ENCODE measurements at regions not wholly inside any gene's neighbourhood (a gene's known extent, or its start where the extent isn't known, plus 50 kb on each side); places are given as distances from the start of the nearest gene placed in this dataset.

- Histone ChIP-seq H3K4me3 (ENCODE audit: low read length) (no peak overlapping the region), H3K36me3 (ENCODE audit: insufficient read depth, low read depth, low read length) (no peaks in the 10 kb centered on the region), H3K4me1 (ENCODE audit: insufficient read depth, low read length) (no peaks in the 10 kb centered on the region), H3K27ac (ENCODE audit: low read length) (no peak overlapping the region), H3K9ac (ENCODE audit: low read depth, low read length) (no peak overlapping the region), H3K9me3 (ENCODE audit: insufficient read depth, low read depth, low read length) (peaks cover 41% of the 10 kb centered on the region), H3K27me3 (ENCODE audit: insufficient read depth, low read length) (no peaks in the 10 kb centered on the region; the same call in 1 of the 2 replicates)
Observed at GRCh38 chr1:2962946-2963345, 58.3 kb upstream of the ACTRT2 start.

- H3K27ac ChIP-seq (ENCODE audit: low read length) = no peak overlapping the region
- H3K36me3 ChIP-seq (ENCODE audit: insufficient read depth, low read depth, low read length) = no peaks in the 10 kb centered on the region
- H3K4me1 ChIP-seq (ENCODE audit: insufficient read depth, low read length) = no peaks in the 10 kb centered on the region
- no peak overlapping the region for H3K4me3 ChIP-seq (ENCODE audit: low read length)
- no peak overlapping the region for H3K9ac ChIP-seq (ENCODE audit: low read depth, low read length)
- no peaks in the 10 kb centered on the region; the same call in 1 of the 2 replicates for H3K27me3 ChIP-seq (ENCODE audit: insufficient read depth, low read length)
- peaks cover 27% of the 10 kb centered on the region for H3K9me3 ChIP-seq (ENCODE audit: insufficient read depth, low read depth, low read length)
Observed at GRCh38 chr1:2965676-2966075, 55.6 kb upstream of the ACTRT2 start.

- H3K9me3 ChIP-seq (ENCODE audit: insufficient read depth, low read depth, low read length) = peaks cover 22% of the 10 kb centered on the region
- H3K9ac ChIP-seq (ENCODE audit: low read depth, low read length) = no peak overlapping the region
- H3K36me3 ChIP-seq (ENCODE audit: insufficient read depth, low read depth, low read length) = no peaks in the 10 kb centered on the region
- no peaks in the 10 kb centered on the region for H3K4me1 ChIP-seq (ENCODE audit: insufficient read depth, low read length)
- H3K27me3 ChIP-seq (ENCODE audit: insufficient read depth, low read length) = no peaks in the 10 kb centered on the region; the same call in 1 of the 2 replicates
- H3K27ac ChIP-seq (ENCODE audit: low read length) = no peak overlapping the region
- no peak overlapping the region for H3K4me3 ChIP-seq (ENCODE audit: low read length)
Observed at GRCh38 chr1:2966449-2967328, 54.6 kb upstream of the ACTRT2 start.

- Histone ChIP-seq H3K9ac (ENCODE audit: low read depth, low read length) (no peak overlapping the region), H3K27me3 (ENCODE audit: insufficient read depth, low read length) (no peaks in the 10 kb centered on the region), H3K9me3 (ENCODE audit: insufficient read depth, low read depth, low read length) (peaks cover 20% of the 10 kb centered on the region), H3K36me3 (ENCODE audit: insufficient read depth, low read depth, low read length) (no peaks in the 10 kb centered on the region), H3K4me3 (ENCODE audit: low read length) (no peak overlapping the region), H3K4me1 (ENCODE audit: insufficient read depth, low read length) (no peaks in the 10 kb centered on the region), H3K27ac (ENCODE audit: low read length) (no peak overlapping the region)
Observed at GRCh38 chr1:2967329-2967725, 53.9 kb upstream of the ACTRT2 start.

- Histone ChIP-seq H3K27me3 (ENCODE audit: insufficient read depth, low read length) (no peaks in the 10 kb centered on the region), H3K9me3 (ENCODE audit: insufficient read depth, low read depth, low read length) (peaks cover 20% of the 10 kb centered on the region), H3K27ac (ENCODE audit: low read length) (no peak overlapping the region), H3K4me3 (ENCODE audit: low read length) (no peak overlapping the region), H3K9ac (ENCODE audit: low read depth, low read length) (no peak overlapping the region), H3K36me3 (ENCODE audit: insufficient read depth, low read depth, low read length) (no peaks in the 10 kb centered on the region), H3K4me1 (ENCODE audit: insufficient read depth, low read length) (no peaks in the 10 kb centered on the region)
Observed at GRCh38 chr1:2967881-2968280, 53.4 kb upstream of the ACTRT2 start.

GRCh38 chr1:2968471-2968881, 52.8 kb upstream of the ACTRT2 start:
- H3K9ac ChIP-seq (ENCODE audit: low read depth, low read length) = no peak overlapping the region

GRCh38 chr1:2969011-2969844, 52.0 kb upstream of the ACTRT2 start:
- H3K27ac ChIP-seq (ENCODE audit: low read length) = no peak overlapping the region
- no peak overlapping the region for H3K9ac ChIP-seq (ENCODE audit: low read depth, low read length)
- H3K4me3 ChIP-seq (ENCODE audit: low read length) = no peak overlapping the region
- peaks cover 16% of the 10 kb centered on the region for H3K9me3 ChIP-seq (ENCODE audit: insufficient read depth, low read depth, low read length)
- no peaks in the 10 kb centered on the region for H3K27me3 ChIP-seq (ENCODE audit: insufficient read depth, low read length)
- no peaks in the 10 kb centered on the region for H3K36me3 ChIP-seq (ENCODE audit: insufficient read depth, low read depth, low read length)
- H3K4me1 ChIP-seq (ENCODE audit: insufficient read depth, low read length) = no peaks in the 10 kb centered on the region

More at GRCh38 chr1:2968471-2968881, 52.8 kb upstream of the ACTRT2 start:
- peaks cover 20% of the 10 kb centered on the region for H3K9me3 ChIP-seq (ENCODE audit: insufficient read depth, low read depth, low read length)
- no peak overlapping the region for H3K27ac ChIP-seq (ENCODE audit: low read length)
- no peaks in the 10 kb centered on the region for H3K4me1 ChIP-seq (ENCODE audit: insufficient read depth, low read length)
- no peaks in the 10 kb centered on the region for H3K27me3 ChIP-seq (ENCODE audit: insufficient read depth, low read length)
- no peak overlapping the region for H3K4me3 ChIP-seq (ENCODE audit: low read length)
- H3K36me3 ChIP-seq (ENCODE audit: insufficient read depth, low read depth, low read length) = no peaks in the 10 kb centered on the region

GRCh38 chr1:2969845-2970291, 51.4 kb upstream of the ACTRT2 start:
- H3K27ac ChIP-seq (ENCODE audit: low read length) = no peak overlapping the region
- no peaks in the 10 kb centered on the region for H3K36me3 ChIP-seq (ENCODE audit: insufficient read depth, low read depth, low read length)
- H3K27me3 ChIP-seq (ENCODE audit: insufficient read depth, low read length) = no peaks in the 10 kb centered on the region
- peaks cover 9% of the 10 kb centered on the region for H3K9me3 ChIP-seq (ENCODE audit: insufficient read depth, low read depth, low read length)
- no peaks in the 10 kb centered on the region for H3K4me1 ChIP-seq (ENCODE audit: insufficient read depth, low read length)
- no peak overlapping the region for H3K4me3 ChIP-seq (ENCODE audit: low read length)
- H3K9ac ChIP-seq (ENCODE audit: low read depth, low read length) = no peak overlapping the region

GRCh38 chr1:2970311-2971071, 50.8 kb upstream of the ACTRT2 start:
- H3K27me3 ChIP-seq (ENCODE audit: insufficient read depth, low read length) = no peaks in the 10 kb centered on the region
- no peaks in the 10 kb centered on the region for H3K4me1 ChIP-seq (ENCODE audit: insufficient read depth, low read length)
- no peak overlapping the region for H3K4me3 ChIP-seq (ENCODE audit: low read length)
- no peak overlapping the region for H3K9ac ChIP-seq (ENCODE audit: low read depth, low read length)
- peaks cover 3% of the 10 kb centered on the region; the same call in 1 of the 2 replicates for H3K9me3 ChIP-seq (ENCODE audit: insufficient read depth, low read depth, low read length)
- H3K27ac ChIP-seq (ENCODE audit: low read length) = no peak overlapping the region
- no peaks in the 10 kb centered on the region for H3K36me3 ChIP-seq (ENCODE audit: insufficient read depth, low read depth, low read length)

- Histone ChIP-seq H3K4me3 (ENCODE audit: low read length) (no peak overlapping the region), H3K9ac (ENCODE audit: low read depth, low read length) (no peak overlapping the region), H3K9me3 (ENCODE audit: insufficient read depth, low read depth, low read length) (no peaks in the 10 kb centered on the region), H3K4me1 (ENCODE audit: insufficient read depth, low read length) (no peaks in the 10 kb centered on the region), H3K27me3 (ENCODE audit: insufficient read depth, low read length) (no peaks in the 10 kb centered on the region), H3K27ac (ENCODE audit: low read length) (no peak overlapping the region), H3K36me3 (ENCODE audit: insufficient read depth, low read depth, low read length) (no peaks in the 10 kb centered on the region)
Observed at GRCh38 chr1:2971101-2971501, 50.2 kb upstream of the ACTRT2 start.
